Mesothelial cell of epicardium (in vitro differentiated cells): ENCODE measurements at regions not wholly inside any gene's neighbourhood (a gene's known extent, or its start where the extent isn't known, plus 50 kb on each side); places are given as distances from the start of the nearest gene placed in this dataset.

Experiments used
- DNase-seq, 2 experiments: peaks; one replicate each; pipeline ENCODE4 v3.0.0; 2021; ENCODE audit warnings: low spot score in 2 of 2; ENCODE audit not compliant: unreplicated experiment in 2 of 2
- H3K27ac Mint-ChIP-seq: 2 replicates; pipeline ENCODE4 v1.8.0; 2021; ENCODE audit warnings: mixed read lengths
- H3K27me3 Mint-ChIP-seq: 2 replicates; pipeline ENCODE4 v1.8.0; 2021; ENCODE audit warnings: low read depth, mixed read lengths
- H3K36me3 Mint-ChIP-seq: 2 replicates; pipeline ENCODE4 v1.8.0; 2021; ENCODE audit warnings: mixed read lengths
- H3K4me1 Mint-ChIP-seq: 2 replicates; pipeline ENCODE4 v1.8.0; 2021; ENCODE audit warnings: mixed read lengths
- H3K4me3 Mint-ChIP-seq: 2 replicates; pipeline ENCODE4 v1.8.0; 2021; ENCODE audit warnings: mild to moderate bottlenecking, moderate library complexity, mixed read lengths
- H3K9me3 Mint-ChIP-seq: 2 replicates; pipeline ENCODE4 v1.8.0; 2021; ENCODE audit warnings: mixed read lengths
- TF ChIP-seq, protein P1 (sequence below): fragments of 200-600 bp; sonication (generic); IDR thresholded peaks from one replicate; pipeline ENCODE4 v1.5.0; 2021; ENCODE audit warnings: antibody characterized with exemption; ENCODE audit not compliant: unreplicated experiment

DNA sequence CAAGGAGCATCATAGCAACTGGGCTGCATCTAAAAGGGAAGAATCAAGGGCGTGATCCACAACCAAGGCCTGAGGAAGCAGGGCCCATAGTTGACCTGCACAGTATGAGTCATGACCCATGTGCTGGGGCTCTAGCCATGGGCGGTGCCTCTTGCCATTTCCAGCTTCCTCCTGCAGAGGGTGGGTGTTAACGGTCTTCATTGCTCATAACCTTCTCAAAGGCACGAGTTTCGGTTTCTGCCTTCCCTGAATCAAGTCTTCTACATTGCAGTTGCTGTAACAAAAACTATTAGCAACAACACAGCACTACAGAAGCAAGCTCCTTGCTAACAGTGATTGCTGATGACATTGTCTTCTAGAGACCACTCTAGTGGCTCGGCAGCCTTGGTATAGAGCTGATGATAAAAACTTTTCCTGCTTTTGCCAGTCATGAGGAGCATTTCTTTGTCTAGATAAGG is 66.9 kb downstream of the CTSL start:
- peaks cover 14% of the 10 kb centered on the region for H3K4me1 Mint-ChIP-seq
- TF ChIP-seq, protein P1, sequence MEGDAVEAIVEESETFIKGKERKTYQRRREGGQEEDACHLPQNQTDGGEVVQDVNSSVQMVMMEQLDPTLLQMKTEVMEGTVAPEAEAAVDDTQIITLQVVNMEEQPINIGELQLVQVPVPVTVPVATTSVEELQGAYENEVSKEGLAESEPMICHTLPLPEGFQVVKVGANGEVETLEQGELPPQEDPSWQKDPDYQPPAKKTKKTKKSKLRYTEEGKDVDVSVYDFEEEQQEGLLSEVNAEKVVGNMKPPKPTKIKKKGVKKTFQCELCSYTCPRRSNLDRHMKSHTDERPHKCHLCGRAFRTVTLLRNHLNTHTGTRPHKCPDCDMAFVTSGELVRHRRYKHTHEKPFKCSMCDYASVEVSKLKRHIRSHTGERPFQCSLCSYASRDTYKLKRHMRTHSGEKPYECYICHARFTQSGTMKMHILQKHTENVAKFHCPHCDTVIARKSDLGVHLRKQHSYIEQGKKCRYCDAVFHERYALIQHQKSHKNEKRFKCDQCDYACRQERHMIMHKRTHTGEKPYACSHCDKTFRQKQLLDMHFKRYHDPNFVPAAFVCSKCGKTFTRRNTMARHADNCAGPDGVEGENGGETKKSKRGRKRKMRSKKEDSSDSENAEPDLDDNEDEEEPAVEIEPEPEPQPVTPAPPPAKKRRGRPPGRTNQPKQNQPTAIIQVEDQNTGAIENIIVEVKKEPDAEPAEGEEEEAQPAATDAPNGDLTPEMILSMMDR = no peak
- no peak overlapping the region for H3K4me3 Mint-ChIP-seq
- no peaks in the 10 kb centered on the region for H3K9me3 Mint-ChIP-seq
- H3K27ac Mint-ChIP-seq = no peak overlapping the region
- no peaks in the 10 kb centered on the region for H3K36me3 Mint-ChIP-seq
- H3K27me3 Mint-ChIP-seq = no peaks in the 10 kb centered on the region
- no peak for DNase-seq

DNA sequence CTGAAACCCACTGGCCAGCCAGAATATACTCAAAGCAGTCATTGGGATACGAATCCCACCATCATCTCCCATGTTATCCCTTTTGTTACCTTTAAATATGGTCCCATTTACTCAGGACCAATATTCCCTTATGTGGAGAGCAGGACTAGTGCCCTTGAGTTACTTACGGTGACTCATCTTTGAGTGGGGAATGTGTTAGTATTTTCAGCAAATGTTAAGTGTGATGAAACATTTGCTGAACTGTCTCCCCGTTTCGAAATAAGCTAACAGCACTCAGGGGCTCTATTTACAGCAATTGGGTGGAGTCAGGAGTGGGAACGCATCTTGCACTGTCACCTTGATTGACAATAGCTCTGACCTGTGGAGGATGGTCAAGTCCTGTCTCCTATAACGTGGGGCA is 67.4 kb downstream of the CTSL start:
- DNase-seq = no peak
- Mint-ChIP-seq H3K9me3 (no peaks in the 10 kb centered on the region), H3K4me3 (no peak overlapping the region), H3K27ac (no peak overlapping the region), H3K36me3 (no peaks in the 10 kb centered on the region), H3K4me1 (peaks cover 15% of the 10 kb centered on the region), H3K27me3 (no peaks in the 10 kb centered on the region)
- TF ChIP-seq, protein P1 = no peak

DNA sequence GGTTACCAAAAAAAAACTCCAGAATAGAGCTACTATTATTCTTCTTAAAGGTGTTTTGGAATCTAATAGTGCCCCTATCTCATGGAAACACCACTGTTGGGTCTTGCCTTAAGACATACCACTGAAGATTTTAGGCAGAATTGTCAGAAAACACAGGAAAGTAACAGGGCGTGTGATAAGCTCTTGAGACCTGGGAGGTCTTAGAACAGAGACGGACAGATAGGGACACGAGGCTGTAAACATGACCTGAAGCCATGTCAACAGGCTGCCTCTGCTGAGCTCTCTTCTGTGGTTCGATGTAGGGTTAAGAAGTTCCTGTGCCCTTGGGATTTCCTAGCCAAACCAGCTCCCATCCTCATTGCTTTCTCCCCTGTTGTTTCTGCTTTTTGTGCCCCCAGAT is 69.3 kb downstream of the CTSL start:
- no peak overlapping the region for H3K4me3 Mint-ChIP-seq
- H3K4me1 Mint-ChIP-seq = peaks cover 28% of the 10 kb centered on the region
- H3K27me3 Mint-ChIP-seq = no peaks in the 10 kb centered on the region
- no peak overlapping the region for H3K27ac Mint-ChIP-seq
- no peaks in the 10 kb centered on the region for H3K9me3 Mint-ChIP-seq
- DNase-seq = no peak
- H3K36me3 Mint-ChIP-seq = no peaks in the 10 kb centered on the region
- TF ChIP-seq, protein P1 = no peak

DNA sequence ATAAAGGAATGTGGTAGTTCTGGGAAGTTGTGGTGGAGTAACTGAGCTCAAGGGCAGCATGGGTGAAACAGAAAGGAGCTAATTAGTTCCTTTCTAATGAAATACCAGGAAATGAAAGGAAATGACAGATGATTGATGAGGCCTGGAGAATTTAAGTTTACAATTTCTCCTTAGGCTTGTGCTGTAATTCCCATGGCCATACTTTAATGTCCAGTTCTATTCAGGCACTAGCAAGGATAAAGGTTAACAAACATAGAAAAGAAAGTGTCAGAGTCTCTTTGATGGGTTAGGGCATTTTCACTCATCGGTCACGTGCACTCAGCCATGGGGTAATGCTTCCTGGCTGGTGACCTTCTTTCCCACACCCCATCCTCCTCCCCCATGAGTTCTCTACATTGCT is 70.3 kb downstream of the CTSL start:
- Mint-ChIP-seq H3K4me1 (peaks cover 38% of the 10 kb centered on the region), H3K4me3 (no peak overlapping the region), H3K36me3 (no peaks in the 10 kb centered on the region), H3K9me3 (no peaks in the 10 kb centered on the region), H3K27me3 (no peaks in the 10 kb centered on the region), H3K27ac (no peak overlapping the region)
- TF ChIP-seq, protein P1 = no peak
- no peak for DNase-seq

DNA sequence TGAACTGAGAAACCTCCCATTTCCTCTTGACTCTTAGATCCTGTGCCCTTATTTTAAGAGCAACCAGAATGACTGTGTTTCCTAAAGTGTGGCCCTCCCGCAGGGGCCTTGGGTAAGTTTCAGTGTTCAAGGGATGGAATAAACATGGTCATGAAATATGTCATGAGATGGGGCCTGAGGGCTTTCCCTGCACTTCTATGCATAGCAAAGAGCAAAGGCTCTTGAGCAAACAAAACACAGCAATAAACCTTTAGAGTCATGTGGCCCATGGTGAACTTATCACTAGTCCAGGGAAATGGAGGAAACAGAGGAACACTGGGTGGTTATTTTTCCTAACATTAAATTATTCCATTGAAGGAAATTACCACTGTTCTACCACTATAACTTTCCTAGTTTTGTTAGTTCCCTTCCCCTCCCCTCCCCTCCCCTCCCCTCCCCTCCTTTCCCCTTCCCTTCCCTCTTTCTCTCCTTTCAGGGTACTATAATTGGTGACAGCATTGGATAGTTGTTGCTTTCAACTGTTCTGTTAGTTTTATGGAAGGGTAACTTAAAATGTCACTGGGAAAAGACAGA is 72.4 kb downstream of the CTSL start:
- no peaks in the 10 kb centered on the region for H3K27me3 Mint-ChIP-seq
- no peak for DNase-seq
- H3K9me3 Mint-ChIP-seq = no peaks in the 10 kb centered on the region
- H3K27ac Mint-ChIP-seq = no peak overlapping the region
- H3K4me3 Mint-ChIP-seq = no peak overlapping the region
- peaks cover 41% of the 10 kb centered on the region for H3K4me1 Mint-ChIP-seq
- TF ChIP-seq, protein P1 = no peak
- H3K36me3 Mint-ChIP-seq = no peaks in the 10 kb centered on the region

DNA sequence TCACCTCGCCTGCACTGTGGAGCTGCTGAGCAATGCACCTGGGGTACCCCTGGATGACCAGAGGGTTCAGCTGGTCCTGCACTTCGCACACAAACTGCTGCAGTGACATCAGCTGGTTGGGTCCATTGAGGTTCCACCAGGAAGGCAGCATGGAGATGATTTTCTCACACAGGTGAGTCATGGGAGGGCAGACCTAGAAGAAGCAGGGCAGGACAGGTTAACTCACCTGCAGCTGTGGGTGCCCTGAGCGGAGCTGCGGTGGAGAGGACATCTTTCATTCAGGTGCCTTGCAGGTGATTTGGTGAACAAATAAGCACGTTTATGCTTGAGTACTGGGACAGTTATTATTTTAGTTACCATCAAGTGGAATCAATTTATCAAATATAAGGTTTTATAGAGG is 73.6 kb downstream of the CTSL start:
- H3K4me1 Mint-ChIP-seq = peaks cover 41% of the 10 kb centered on the region
- H3K4me3 Mint-ChIP-seq = no peak overlapping the region
- no peak for DNase-seq
- no peaks in the 10 kb centered on the region for H3K9me3 Mint-ChIP-seq
- TF ChIP-seq, protein P1 = no peak
- H3K36me3 Mint-ChIP-seq = no peaks in the 10 kb centered on the region
- H3K27ac Mint-ChIP-seq = no peak overlapping the region
- H3K27me3 Mint-ChIP-seq = no peaks in the 10 kb centered on the region
